KMS-11 (cell line): ENCODE measurements at regions not wholly inside any gene's neighbourhood (a gene's known extent, or its start where the extent isn't known, plus 50 kb on each side); places are given as distances from the start of the nearest gene placed in this dataset.

Experiments used
- H2AFZ ChIP-seq: fragments of 200-600 bp; sonication (generic); 2 replicates; pipeline ENCODE4 v1.6.1; 2016; ENCODE audit warnings: antibody characterized with exemption, mixed run types, low read depth
- H3K27ac ChIP-seq: fragments of 200-600 bp; sonication (generic); 2 replicates; pipeline ENCODE4 v1.6.1; 2016; ENCODE audit warnings: mild to moderate bottlenecking, mixed run types
- H3K27me3 ChIP-seq: fragments of 200-600 bp; sonication (generic); 2 replicates; pipeline ENCODE4 v1.6.1; 2017; ENCODE audit warnings: mild to moderate bottlenecking, low read depth, mixed run types, moderate library complexity; ENCODE audit not compliant: insufficient read depth
- H3K36me3 ChIP-seq: fragments of 200-600 bp; sonication (generic); 2 replicates; pipeline ENCODE4 v1.6.1; 2017; ENCODE audit warnings: mild to moderate bottlenecking, mixed run types; ENCODE audit not compliant: insufficient read depth
- H3K4me1 ChIP-seq: fragments of 200-600 bp; sonication (generic); 2 replicates; pipeline ENCODE4 v1.6.1; 2016; ENCODE audit warnings: mild to moderate bottlenecking, low read depth, mixed run types; ENCODE audit not compliant: poor library complexity, severe bottlenecking
- H3K4me2 ChIP-seq: fragments of 200-600 bp; sonication (generic); 2 replicates; pipeline ENCODE4 v1.7.0; 2016; ENCODE audit warnings: mild to moderate bottlenecking, mixed run types
- H3K4me3 ChIP-seq: fragments of 200-600 bp; sonication (generic); IDR thresholded peaks from 2 replicates; pipeline ENCODE4 v1.6.1; 2017; ENCODE audit warnings: low read depth, low read length, mixed read lengths; ENCODE audit not compliant: insufficient read depth
- H3K79me2 ChIP-seq: fragments of 200-600 bp; sonication (generic); 2 replicates; pipeline ENCODE4 v1.6.1; 2016; ENCODE audit warnings: low read depth, mixed run types; ENCODE audit not compliant: insufficient read depth
- H3K9ac ChIP-seq: fragments of 200-600 bp; sonication (generic); 2 replicates; pipeline ENCODE4 v1.6.1; 2016; ENCODE audit warnings: mild to moderate bottlenecking, mixed run types
- H4K20me1 ChIP-seq: fragments of 200-600 bp; sonication (generic); 2 replicates; pipeline ENCODE4 v1.6.1; 2016; ENCODE audit warnings: mild to moderate bottlenecking, mixed run types; ENCODE audit not compliant: insufficient read depth
- TF ChIP-seq, protein P1 (sequence below): fragments of 200-600 bp; sonication (generic); conservative IDR thresholded peaks from 2 replicates; pipeline ENCODE4 v1.6.1; 2017; ENCODE audit warnings: low read depth, mild to moderate bottlenecking, antibody characterized with exemption, low read length, moderate library complexity, mixed read lengths

DNA sequence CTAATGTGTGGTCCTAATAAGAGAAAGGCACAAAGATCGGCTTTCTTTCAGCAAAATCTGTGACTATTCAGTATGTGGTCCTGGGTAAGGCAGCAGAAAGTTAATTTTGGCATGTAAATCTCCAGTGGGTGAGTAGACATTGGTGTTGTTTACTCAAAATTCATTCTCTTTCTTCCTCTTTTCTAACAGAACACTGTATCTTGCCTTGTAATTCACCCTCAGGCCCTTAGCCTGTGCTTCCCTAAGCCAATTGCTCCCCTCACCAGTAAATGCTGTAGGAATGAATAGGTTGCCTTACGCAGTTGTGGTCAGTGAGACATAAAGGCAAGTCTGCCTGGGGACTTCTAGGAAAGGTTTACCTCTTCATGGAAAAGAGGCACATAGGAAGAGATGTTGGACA, 49.9 kb upstream of the PDE3B start:
- Histone ChIP-seq H3K36me3 (no peaks in the 10 kb centered on the region), H3K9ac (no peak overlapping the region)

More for the DNA sequence above, 49.9 kb upstream of the PDE3B start:
- Histone ChIP-seq H3K4me2 (no peak overlapping the region), H3K79me2 (no peaks in the 10 kb centered on the region), H3K4me3 (no peak overlapping the region), H3K4me1 (no peaks in the 10 kb centered on the region), H2AFZ (no peak overlapping the region), H4K20me1 (no peaks in the 10 kb centered on the region), H3K27ac (no peak overlapping the region), H3K27me3 (no peaks in the 10 kb centered on the region)
- TF ChIP-seq, protein P1, sequence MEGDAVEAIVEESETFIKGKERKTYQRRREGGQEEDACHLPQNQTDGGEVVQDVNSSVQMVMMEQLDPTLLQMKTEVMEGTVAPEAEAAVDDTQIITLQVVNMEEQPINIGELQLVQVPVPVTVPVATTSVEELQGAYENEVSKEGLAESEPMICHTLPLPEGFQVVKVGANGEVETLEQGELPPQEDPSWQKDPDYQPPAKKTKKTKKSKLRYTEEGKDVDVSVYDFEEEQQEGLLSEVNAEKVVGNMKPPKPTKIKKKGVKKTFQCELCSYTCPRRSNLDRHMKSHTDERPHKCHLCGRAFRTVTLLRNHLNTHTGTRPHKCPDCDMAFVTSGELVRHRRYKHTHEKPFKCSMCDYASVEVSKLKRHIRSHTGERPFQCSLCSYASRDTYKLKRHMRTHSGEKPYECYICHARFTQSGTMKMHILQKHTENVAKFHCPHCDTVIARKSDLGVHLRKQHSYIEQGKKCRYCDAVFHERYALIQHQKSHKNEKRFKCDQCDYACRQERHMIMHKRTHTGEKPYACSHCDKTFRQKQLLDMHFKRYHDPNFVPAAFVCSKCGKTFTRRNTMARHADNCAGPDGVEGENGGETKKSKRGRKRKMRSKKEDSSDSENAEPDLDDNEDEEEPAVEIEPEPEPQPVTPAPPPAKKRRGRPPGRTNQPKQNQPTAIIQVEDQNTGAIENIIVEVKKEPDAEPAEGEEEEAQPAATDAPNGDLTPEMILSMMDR, result no peak
